Motor neuron (in vitro differentiated cells): ENCODE measurements at regions not wholly inside any gene's neighbourhood (a gene's known extent, or its start where the extent isn't known, plus 50 kb on each side); places are given as distances from the start of the nearest gene placed in this dataset.
A peak's percentile ranks its signal among the peaks of the same experiment; 100 is the strongest.

Source experiments
- ATAC-seq, 8 experiments: fragments of 200-7000 bp; cut with Tn5 transposase; replicated peaks in 6 of 8; 2 replicates each; pipeline ENCODE4 v1.8.0; 2021; ENCODE audit warnings: mild to moderate bottlenecking in 8 of 8, moderate library complexity in 8 of 8
- H3K27ac ChIP-seq, 2 donors: fragments of 250-450 bp; sonication (Bioruptor Pico); 2 replicates each; pipeline ENCODE4 v1.9.0; 2021; ENCODE audit warnings: antibody characterized with exemption in 2 of 2, mild to moderate bottlenecking in 2 of 2, moderate library complexity in 1 of 2
- H3K4me1 ChIP-seq, 2 donors: fragments of 250-450 bp; sonication (Bioruptor Pico); replicated peaks in 1 of 2; 2 replicates each; pipeline ENCODE4 v1.6.1; 2021; ENCODE audit warnings: antibody characterized with exemption in 2 of 2, mild to moderate bottlenecking in 2 of 2, moderate library complexity in 1 of 2
- H3K4me3 ChIP-seq, 5 donors: fragments of 250-450 bp; sonication (Bioruptor Pico); 2 replicates each; pipeline ENCODE4 v1.9.0; 2021; ENCODE audit warnings: antibody characterized with exemption in 5 of 5, mild to moderate bottlenecking in 5 of 5, moderate library complexity in 4 of 5
- WGBS, 10 experiments: fragments of 450-650 bp; shearing (Covaris generic); methylation state at CpG; one replicate each; pipeline ENCODE4 v1.0.0; 2022; 5-methylcytosine and 5-hydroxymethylcytosine counted together
- in situ Hi-C, 9 experiments: fragments of 400-800 bp; cut with MboI; loops; one replicate each; pipeline ENCODE4 v1.15.0; 2021; ENCODE audit warnings: low sequenced_read_pairs in 9 of 9, low pct_unique_long_range_greater_than_20kb in 2 of 9; ENCODE audit not compliant: unreplicated experiment in 9 of 9

DNA sequence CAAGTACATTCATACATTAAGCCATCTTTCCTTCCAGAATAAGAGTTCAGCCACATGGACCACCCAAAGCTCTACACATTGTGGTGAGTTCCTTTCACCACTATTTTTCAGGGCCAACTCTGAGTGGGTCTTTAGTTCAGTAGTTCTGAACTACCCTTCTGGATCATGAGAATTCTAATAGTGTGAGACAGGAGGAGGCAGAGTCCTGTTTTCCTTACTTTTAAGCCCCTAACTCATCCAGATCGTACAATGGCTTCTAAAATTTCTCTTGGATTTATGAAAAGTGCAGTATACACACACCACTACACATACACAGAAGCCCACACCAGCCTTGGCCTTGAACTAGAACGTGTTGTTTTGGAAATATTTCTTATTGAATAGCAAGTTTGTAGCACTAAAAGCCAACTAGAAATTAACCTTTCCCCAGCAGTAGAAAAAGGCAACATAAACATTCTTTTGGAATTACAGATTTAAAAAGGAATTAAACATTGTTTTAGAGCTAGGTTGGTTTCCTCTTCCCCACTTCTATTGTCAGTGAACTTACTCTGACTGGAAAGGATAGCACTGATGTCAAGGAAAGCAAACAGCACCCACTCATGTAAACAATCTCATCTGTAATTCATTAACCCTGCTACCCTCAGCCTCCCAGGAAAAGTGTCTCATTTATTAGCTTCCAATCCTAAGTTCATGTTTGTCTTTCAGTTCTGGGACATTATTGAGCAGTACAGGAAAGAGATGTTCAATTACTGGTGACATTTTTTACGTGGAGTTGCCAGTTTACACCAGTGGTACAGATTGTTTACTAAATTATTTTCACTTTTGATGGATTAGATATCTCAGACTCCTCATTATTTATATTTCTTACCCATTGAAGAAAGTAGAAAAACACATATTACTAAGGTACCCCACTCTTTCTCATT is 95.7 kb upstream of the AGTR1 start:
- in situ Hi-C loops, result no loop called here
- WGBS, 10 experiments, result 44 to 100% (median 66%) methylated on average over 1 to 3 of the region's 3 CpGs; no CpG with 5 or more reads in 2 of the 10 experiments
- H3K4me3 ChIP-seq, result no peak overlapping the region
- ATAC-seq, result peak in 2 of 8 experiments; percentile 32 to 67
- no peaks in the 10 kb centered on the region for H3K4me1 ChIP-seq
- no peak overlapping the region for H3K27ac ChIP-seq

- no peak overlapping the region for H3K27ac ChIP-seq
- H3K4me1 ChIP-seq, result no peaks in the 10 kb centered on the region
- in situ Hi-C loops, result no loop called here
- ATAC-seq, result peak in 3 of 8 experiments; percentile 88 to 99 (median 97)
- no peak overlapping the region for H3K4me3 ChIP-seq
- WGBS, 10 experiments, result 0 to 100% (median 83%) methylated on average over 1 to 9 of the region's 9 CpGs
These were observed 93.2 kb upstream of the AGTR1 start for GRCh38 chr3:148604270-148605085.

- Histone ChIP-seq H3K27ac (no peak overlapping the region), H3K4me3 (no peak overlapping the region), H3K4me1 (no peaks in the 10 kb centered on the region)
- in situ Hi-C loops, result no loop called here
- ATAC-seq, result no peak
These were observed 92.2 kb upstream of the AGTR1 start for GRCh38 chr3:148605521-148605920.

- H3K4me3 ChIP-seq, result no peak overlapping the region
- no peaks in the 10 kb centered on the region for H3K4me1 ChIP-seq
- no peak overlapping the region for H3K27ac ChIP-seq
- ATAC-seq, result no peak
- in situ Hi-C loops, result no loop called here
These were observed 90.7 kb upstream of the AGTR1 start for GRCh38 chr3:148606979-148607378.

- 0 to 100% (median 82%) methylated on average over 1 of the region's 1 CpG; no CpG with 5 or more reads in 4 of the 10 experiments for WGBS, 10 experiments
- no peak for ATAC-seq
- no peak overlapping the region for H3K4me3 ChIP-seq
- H3K4me1 ChIP-seq, result no peaks in the 10 kb centered on the region
- no peak overlapping the region for H3K27ac ChIP-seq
- in situ Hi-C loops, result no loop called here
These were observed 90.2 kb upstream of the AGTR1 start for GRCh38 chr3:148607491-148607890.

DNA sequence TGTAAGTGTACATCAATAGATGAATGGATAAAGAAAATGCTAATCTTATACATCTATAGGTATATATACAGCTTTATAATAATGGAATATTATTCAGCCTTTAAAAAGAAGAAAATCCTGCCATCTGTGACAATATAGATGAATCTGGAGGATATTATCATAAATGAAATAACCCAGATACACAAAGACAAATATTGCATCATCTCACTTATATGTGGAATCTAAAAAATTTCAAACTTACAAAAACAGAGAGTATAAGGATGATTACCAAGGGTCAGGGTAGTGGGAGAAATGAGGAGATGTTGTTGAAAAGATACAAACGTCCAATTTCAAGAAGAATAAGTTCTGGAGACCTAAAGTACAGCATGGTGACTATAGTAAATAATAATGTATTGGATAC is 85.4 kb upstream of the AGTR1 start:
- no peak overlapping the region for H3K27ac ChIP-seq
- in situ Hi-C loops, result no loop called here
- no peaks in the 10 kb centered on the region for H3K4me1 ChIP-seq
- no peak overlapping the region for H3K4me3 ChIP-seq
- ATAC-seq, result no peak
- WGBS, 10 experiments, result 0 to 80% (median 17%) methylated on average over 1 of the region's 1 CpG; no CpG with 5 or more reads in 3 of the 10 experiments

DNA sequence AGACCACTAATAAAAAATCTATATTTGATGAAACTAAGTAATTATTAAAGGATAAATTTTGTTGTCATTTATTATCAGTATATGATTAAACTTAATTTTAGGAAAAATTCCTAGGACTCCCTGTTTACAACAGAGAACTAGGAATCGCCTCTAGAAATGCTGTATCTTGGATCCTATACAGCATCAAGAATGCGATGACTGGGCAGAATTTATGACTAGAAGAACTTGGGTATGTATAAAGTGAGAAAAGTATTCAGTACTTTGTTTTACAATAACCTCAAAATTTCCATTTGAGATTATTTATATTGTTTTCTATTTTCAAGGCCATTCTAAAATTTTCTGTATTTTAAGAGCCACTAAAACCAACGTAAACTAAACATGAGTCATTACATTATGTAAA is 82.3 kb upstream of the AGTR1 start:
- Histone ChIP-seq H3K27ac (no peak overlapping the region), H3K4me1 (no peaks in the 10 kb centered on the region), H3K4me3 (no peak overlapping the region)
- in situ Hi-C loops, result no loop called here
- ATAC-seq, result no peak
- WGBS, 10 experiments, result 6 to 93% (median 82%) methylated on average over 2 to 3 of the region's 3 CpGs; no CpG with 5 or more reads in 1 of the 10 experiments

DNA sequence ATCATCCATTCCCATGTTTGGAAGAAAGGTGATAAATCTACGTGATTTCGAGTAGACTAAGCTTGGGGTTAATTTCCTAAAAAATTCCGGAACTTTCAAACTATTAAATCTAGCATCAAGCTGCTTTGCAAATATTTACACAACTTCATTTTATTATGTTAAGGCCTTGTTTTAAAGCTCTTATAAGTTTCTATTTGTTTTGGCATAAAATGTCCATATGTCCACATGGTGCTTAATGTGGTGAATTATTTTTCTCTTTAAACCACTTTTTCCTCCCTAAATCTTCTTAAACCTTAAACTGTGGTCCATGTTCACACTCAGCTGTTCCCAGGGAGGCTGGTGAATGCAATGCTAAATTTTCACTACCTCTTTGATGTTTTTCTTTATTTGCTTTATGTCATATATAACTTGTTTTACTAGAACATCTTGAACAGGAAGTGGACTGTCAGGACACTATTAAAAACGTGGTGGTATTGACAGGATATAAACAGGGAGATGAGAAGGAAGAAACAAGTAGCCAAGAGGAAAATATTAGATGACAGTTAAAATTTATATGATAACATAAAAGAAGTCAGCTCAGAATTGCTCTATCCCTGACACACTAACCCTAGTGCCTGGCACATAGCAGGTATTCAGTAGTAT is 72.5 kb upstream of the AGTR1 start:
- Histone ChIP-seq H3K4me1 (no peaks in the 10 kb centered on the region), H3K4me3 (no peak overlapping the region), H3K27ac (no peak overlapping the region)
- in situ Hi-C loops, result loop anchor here in 1 of 9 experiments (25.0 kb wide), 2 partner anchors 163 to 238 kb away; no protein-coding TSS in a partner anchor
- WGBS, 10 experiments, result 48 to 85% (median 76%) methylated on average over 2 to 4 of the region's 4 CpGs
- ATAC-seq, result no peak

- no peak for ATAC-seq
- H3K4me1 ChIP-seq, result no peaks in the 10 kb centered on the region
- H3K4me3 ChIP-seq, result no peak overlapping the region
- no peak overlapping the region for H3K27ac ChIP-seq
- in situ Hi-C loops, result loop anchor here in 1 of 9 experiments (25.0 kb wide), 2 partner anchors 164 to 239 kb away; no protein-coding TSS in a partner anchor
- 67 to 100% (median 100%) methylated on average over 1 to 2 of the region's 2 CpGs; no CpG with 5 or more reads in 3 of the 10 experiments for WGBS, 10 experiments
These were observed 71.7 kb upstream of the AGTR1 start for GRCh38 chr3:148625991-148626390.

GRCh38 chr3:148629006-148629405 is 68.7 kb upstream of the AGTR1 start:
- Histone ChIP-seq H3K4me1 (no peaks in the 10 kb centered on the region), H3K4me3 (no peak overlapping the region), H3K27ac (no peak overlapping the region)
- in situ Hi-C loops, result loop anchor here in 1 of 9 experiments (25.0 kb wide), 2 partner anchors 167 to 242 kb away; no protein-coding TSS in a partner anchor
- 44 to 100% (median 82%) methylated on average over 1 of the region's 1 CpG; no CpG with 5 or more reads in 1 of the 10 experiments for WGBS, 10 experiments
- ATAC-seq, result no peak

DNA sequence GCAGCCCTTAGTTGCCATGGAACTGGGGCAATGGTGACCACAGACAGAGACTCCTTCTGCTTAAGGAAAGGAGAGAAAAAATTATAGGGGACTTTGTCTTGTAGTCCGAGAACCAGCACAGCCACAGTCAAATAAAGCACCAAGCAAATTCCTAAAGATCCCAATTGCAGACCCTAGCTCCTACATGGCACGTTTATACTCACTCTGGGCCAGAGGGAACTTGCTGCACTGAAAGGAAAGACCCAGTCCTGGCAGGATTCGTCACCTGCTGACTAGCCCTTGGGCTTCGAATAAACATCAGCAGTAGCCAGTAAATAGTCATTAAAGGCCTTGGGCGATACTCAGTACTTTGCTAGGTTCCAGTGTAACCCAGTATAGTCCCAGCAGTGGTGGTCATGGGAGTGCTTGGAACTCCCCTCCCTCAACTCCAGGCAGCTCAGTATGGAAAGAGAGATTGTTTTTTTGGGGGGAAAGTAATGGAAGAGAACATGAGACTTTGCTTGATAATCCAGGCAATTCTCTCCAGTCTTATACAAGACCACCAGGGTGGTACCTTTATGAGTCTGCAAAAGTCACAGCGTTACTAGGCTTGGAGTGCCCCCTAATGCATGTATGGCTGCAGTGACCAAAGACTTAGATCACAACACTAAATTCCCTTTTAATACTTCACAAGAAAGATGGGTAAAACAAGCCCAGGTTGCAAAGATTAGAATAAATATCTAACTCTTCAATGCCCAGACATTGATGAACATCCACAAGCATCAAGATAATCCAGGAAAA is 66.4 kb upstream of the AGTR1 start:
- no peaks in the 10 kb centered on the region for H3K4me1 ChIP-seq
- whole genome bisulfite sequencing, 10 experiments, result 43 to 92% (median 63%) methylated on average over 1 to 4 of the region's 6 CpGs; no CpG with 5 or more reads in 4 of the 10 experiments
- in situ Hi-C loops, result loop anchor here in 1 of 9 experiments (25.0 kb wide), 2 partner anchors 169 to 244 kb away; no protein-coding TSS in a partner anchor
- no peak overlapping the region for H3K4me3 ChIP-seq
- no peak overlapping the region for H3K27ac ChIP-seq
- peak in 1 of 8 experiments; percentile 42 for ATAC-seq

GRCh38 chr3:148641722-148642121 is 56.0 kb upstream of the AGTR1 start:
- Histone ChIP-seq H3K4me1 (no peaks in the 10 kb centered on the region), H3K27ac (no peak overlapping the region), H3K4me3 (no peak overlapping the region)
- no peak for ATAC-seq
- in situ Hi-C loops, result loop anchor here in 1 of 9 experiments (25.0 kb wide), 2 partner anchors 179 to 254 kb away; no protein-coding TSS in a partner anchor
- 78 to 100% (median 96%) methylated on average over 1 to 2 of the region's 2 CpGs for WGBS, 10 experiments
